Natural killer cell treated with Interleukin-12 subunit alpha and Interleukin-12 subunit beta and Interleukin-15 and Interleukin-18, amount 100 ng/mL, for 72 hours (primary cell): ENCODE measurements at regions not wholly inside any gene's neighbourhood (a gene's known extent, or its start where the extent isn't known, plus 50 kb on each side); places are given as distances from the start of the nearest gene placed in this dataset.

Experiments used
- ATAC-seq, 2 donors: fragments of 150-1000 bp; cut with Tn5 transposase in 1 of 2; sonication (Bioruptor Pico), chemical (Tn5 transposase) in 1 of 2; 2 replicates each; pipeline ENCODE4 v1.10.0; 2021
- DNase-seq: peaks from one replicate; pipeline ENCODE4 v3.0.0; 2022; ENCODE audit warnings: low spot score
- H3K27ac Mint-ChIP-seq, 2 donors: 1 replicate in 1 of 2; 2 replicates in 1 of 2; pipeline ENCODE4 v1.8.0; 2022; ENCODE audit warnings: mixed read lengths in 2 of 2, mild to moderate bottlenecking in 1 of 2, moderate library complexity in 1 of 2
- H3K27me3 Mint-ChIP-seq, 2 donors: 1 replicate in 1 of 2; 2 replicates in 1 of 2; pipeline ENCODE4 v1.8.0; 2022; ENCODE audit warnings: mixed read lengths in 2 of 2
- H3K36me3 Mint-ChIP-seq: one replicate; pipeline ENCODE4 v1.8.0; 2022; ENCODE audit warnings: mixed read lengths
- H3K4me1 Mint-ChIP-seq, 2 donors: 1 replicate in 1 of 2; 2 replicates in 1 of 2; pipeline ENCODE4 v1.8.0; 2022; ENCODE audit warnings: low read depth in 2 of 2, mixed read lengths in 2 of 2, mild to moderate bottlenecking in 1 of 2
- H3K4me3 Mint-ChIP-seq: one replicate; pipeline ENCODE4 v1.8.0; 2022; ENCODE audit warnings: mixed read lengths
- H3K9me3 Mint-ChIP-seq: 2 replicates; pipeline ENCODE4 v1.8.0; 2022; ENCODE audit warnings: mixed read lengths

DNA sequence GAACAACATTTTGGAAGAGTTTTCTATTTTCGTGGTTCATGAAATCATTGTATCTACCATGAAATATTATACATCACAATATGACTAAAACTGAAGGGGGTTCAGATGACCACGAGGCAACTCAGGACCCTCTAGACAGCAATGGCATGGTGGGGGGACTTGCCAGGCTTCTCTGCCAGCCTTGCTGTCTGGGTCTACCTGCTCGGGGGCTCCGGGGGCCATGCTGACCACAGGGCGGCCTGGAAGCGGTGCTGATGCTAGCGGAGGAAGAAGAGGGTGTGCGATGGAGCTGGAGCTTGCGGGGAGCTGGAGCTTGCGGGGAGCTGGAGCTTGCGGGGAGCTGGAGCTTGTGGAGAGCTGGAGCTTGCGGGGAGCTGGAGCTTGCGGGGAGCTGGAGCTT, 89.2 kb upstream of the IRX4 start:
- no peaks in the 10 kb centered on the region for H3K4me1 Mint-ChIP-seq
- no peak overlapping the region for H3K27ac Mint-ChIP-seq
- H3K36me3 Mint-ChIP-seq: no peaks in the 10 kb centered on the region
- DNase-seq (no peak), ATAC-seq (no peak)
- no peaks in the 10 kb centered on the region for H3K9me3 Mint-ChIP-seq
- no peak overlapping the region for H3K4me3 Mint-ChIP-seq
- peaks cover 12 to 15% of the 10 kb centered on the region in 2 donors for H3K27me3 Mint-ChIP-seq

DNA sequence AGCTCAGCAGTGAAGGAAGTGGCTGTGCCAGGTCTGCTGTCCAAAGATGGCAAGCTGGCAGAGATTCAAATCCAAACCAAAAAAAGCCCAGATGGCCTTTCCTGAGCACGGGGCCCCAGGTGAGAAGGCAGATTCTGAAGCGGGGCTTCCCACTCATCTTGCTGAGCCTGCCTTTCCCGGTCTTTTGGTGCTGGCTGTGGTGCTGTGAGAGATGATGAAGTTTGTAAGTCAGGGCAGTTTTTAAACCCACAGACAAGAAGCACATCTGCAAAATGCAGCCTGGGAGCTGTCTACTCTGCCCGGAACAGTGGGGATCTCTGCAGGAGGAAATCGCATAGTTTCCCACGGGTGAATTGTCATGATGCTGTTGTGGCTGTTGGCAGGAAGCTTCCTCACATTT, 85.0 kb upstream of the IRX4 start:
- peaks cover 2 to 3% of the 10 kb centered on the region in 2 donors for H3K27me3 Mint-ChIP-seq
- no peaks in the 10 kb centered on the region for H3K36me3 Mint-ChIP-seq
- H3K4me3 Mint-ChIP-seq: no peak overlapping the region
- no peaks in the 10 kb centered on the region for H3K9me3 Mint-ChIP-seq
- peaks cover 0 to 4% of the 10 kb centered on the region in 2 donors for H3K4me1 Mint-ChIP-seq
- ATAC-seq: no peak
- no peak overlapping the region for H3K27ac Mint-ChIP-seq
- no peak for DNase-seq

DNA sequence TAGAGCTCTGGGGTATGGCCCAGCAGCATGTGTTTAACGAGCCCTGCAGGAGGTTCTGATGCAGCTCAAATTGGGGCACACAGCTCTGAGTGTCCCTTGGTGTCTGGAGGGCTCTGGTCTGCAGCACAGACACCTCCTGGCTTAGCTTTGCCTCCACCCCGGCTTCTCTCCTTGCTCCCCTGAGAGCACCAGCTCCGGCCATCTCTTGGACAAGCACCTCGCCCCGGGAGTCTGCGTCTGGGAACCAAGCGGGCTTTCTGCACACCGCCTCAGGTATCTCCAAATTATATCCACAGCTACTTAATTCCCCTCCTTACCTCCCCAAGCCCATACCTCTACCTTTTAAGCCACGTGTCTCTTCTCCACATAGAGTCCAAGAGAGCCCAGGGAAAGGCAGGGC, 83.7 kb upstream of the IRX4 start:
- H3K36me3 Mint-ChIP-seq: no peaks in the 10 kb centered on the region
- H3K27ac Mint-ChIP-seq: no peak overlapping the region
- no peaks in the 10 kb centered on the region for H3K9me3 Mint-ChIP-seq
- H3K4me3 Mint-ChIP-seq: no peak overlapping the region
- no peak for ATAC-seq
- DNase-seq: no peak
- H3K4me1 Mint-ChIP-seq: peaks cover 2 to 14% of the 10 kb centered on the region in 2 donors
- peaks cover 3 to 13% of the 10 kb centered on the region in 2 donors for H3K27me3 Mint-ChIP-seq

DNA sequence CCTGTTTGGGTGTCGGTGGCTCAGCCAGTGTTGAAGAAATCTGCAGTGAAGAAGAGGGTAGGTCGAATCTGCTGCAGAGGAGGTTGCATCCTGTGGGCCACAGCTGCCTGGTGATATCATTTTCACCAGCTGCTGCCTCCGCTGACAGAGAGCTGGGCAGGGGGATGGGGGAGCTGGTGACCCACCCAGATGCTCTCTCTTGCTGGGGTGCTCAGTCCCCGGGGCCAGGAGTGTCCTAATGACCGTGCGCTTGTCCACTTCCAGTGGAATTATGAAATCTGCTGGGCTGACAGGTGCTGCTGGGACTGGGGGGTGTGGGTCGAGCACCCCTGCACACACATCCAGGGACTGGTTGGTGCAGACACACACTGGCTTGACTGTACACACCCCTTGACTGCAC, 83.2 kb upstream of the IRX4 start:
- no peak for DNase-seq
- Mint-ChIP-seq H3K9me3 (no peaks in the 10 kb centered on the region), H3K36me3 (no peaks in the 10 kb centered on the region), H3K4me1 (peaks cover 2 to 14% of the 10 kb centered on the region in 2 donors), H3K27ac (no peak overlapping the region), H3K27me3 (peaks cover 3 to 13% of the 10 kb centered on the region in 2 donors), H3K4me3 (no peak overlapping the region)
- no peak for ATAC-seq

DNA sequence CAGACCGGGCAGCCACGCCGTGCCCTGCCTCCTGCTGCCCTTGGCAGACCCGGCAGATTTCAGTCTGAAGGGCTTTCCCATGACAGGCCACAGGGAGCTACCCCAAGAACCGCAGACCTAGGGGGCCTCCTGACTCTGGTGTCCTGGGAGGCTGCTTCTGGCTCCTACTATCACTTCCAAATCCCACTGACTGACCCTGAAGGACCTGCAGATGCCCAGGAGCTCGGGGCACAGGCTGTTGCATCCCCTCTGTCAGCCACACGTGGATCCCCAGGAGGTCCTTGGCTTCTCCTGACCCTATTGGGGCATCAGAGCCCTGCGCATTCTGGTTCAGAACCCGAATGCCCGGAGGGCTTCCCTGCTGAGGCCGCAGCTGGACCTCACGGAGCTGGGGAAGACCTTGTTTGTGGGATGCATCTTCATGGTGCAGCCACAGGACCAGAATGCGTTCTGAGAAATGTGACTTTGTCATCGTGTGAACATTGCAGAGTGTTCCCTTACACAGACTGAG, 81.3 kb upstream of the IRX4 start:
- peaks cover 2 to 14% of the 10 kb centered on the region in 2 donors for H3K4me1 Mint-ChIP-seq
- H3K27ac Mint-ChIP-seq: no peak overlapping the region
- DNase-seq (no peak), ATAC-seq (no peak)
- no peak overlapping the region for H3K4me3 Mint-ChIP-seq
- no peaks in the 10 kb centered on the region for H3K36me3 Mint-ChIP-seq
- H3K27me3 Mint-ChIP-seq: peaks cover 3 to 13% of the 10 kb centered on the region in 2 donors
- no peaks in the 10 kb centered on the region for H3K9me3 Mint-ChIP-seq

DNA sequence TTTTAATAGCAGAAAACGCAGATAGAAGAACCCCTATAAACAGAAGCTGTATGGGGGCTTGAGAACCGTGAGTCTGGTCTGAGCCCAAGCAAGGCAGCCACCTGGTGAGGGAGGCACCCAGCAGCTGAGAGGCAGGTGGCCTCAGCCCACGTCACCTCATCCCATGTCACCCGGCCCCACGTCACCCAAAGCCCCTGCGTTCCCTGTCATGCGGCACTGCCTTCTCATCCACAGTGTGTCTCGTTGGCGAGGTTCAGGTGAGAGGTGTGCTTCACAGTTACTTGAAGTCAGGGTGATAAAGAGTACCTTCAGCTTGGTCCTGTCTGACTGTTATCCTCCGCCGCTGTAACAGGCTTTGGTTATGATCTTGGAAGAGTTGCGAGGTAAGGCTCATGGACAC, 80.6 kb upstream of the IRX4 start:
- H3K27me3 Mint-ChIP-seq: peaks cover 3 to 13% of the 10 kb centered on the region in 2 donors
- H3K4me1 Mint-ChIP-seq: peaks cover 2 to 14% of the 10 kb centered on the region in 2 donors
- H3K36me3 Mint-ChIP-seq: no peaks in the 10 kb centered on the region
- H3K4me3 Mint-ChIP-seq: no peak overlapping the region
- DNase-seq (no peak), ATAC-seq (no peak)
- H3K27ac Mint-ChIP-seq: no peak overlapping the region
- H3K9me3 Mint-ChIP-seq: no peaks in the 10 kb centered on the region

DNA sequence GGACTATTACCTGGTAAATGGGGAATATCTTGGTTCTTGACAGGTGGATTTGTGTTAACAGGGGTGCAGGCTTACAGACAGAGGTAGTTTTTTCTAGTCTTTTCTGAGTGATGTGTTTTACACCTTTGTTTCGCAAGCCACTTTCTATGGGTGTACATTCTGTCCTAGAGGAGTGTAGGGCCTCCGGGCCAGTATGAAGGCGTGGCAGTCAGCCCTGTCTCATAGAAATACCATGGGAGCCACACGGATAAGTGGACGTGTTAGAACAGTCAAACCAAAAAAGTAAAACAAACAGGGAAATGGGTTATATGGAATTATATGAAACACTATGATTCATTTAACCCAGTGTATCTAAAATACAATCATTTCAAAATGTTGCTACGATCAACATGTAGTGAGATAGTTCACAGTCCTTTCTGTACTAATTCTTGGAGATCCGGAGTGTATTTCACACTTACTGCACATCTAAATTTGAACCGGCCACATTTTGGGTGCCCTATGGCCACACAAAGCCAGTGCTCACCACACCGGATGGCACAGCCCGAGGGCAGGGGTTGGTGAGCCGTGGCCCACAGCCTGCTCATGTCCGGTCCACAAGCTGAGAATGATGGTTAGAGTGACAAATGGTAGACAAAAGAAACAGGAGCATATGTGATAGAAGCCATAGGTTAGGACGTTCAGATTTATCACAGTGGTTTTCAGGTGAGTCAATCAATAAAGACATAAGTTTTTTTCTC, 80.1 kb upstream of the IRX4 start:
- DNase-seq: no peak
- H3K27me3 Mint-ChIP-seq: peaks cover 3 to 13% of the 10 kb centered on the region in 2 donors
- H3K9me3 Mint-ChIP-seq: no peaks in the 10 kb centered on the region
- H3K4me1 Mint-ChIP-seq: peaks cover 2 to 14% of the 10 kb centered on the region in 2 donors
- ATAC-seq: no peak
- no peaks in the 10 kb centered on the region for H3K36me3 Mint-ChIP-seq
- no peak overlapping the region for H3K27ac Mint-ChIP-seq
- H3K4me3 Mint-ChIP-seq: no peak overlapping the region

DNA sequence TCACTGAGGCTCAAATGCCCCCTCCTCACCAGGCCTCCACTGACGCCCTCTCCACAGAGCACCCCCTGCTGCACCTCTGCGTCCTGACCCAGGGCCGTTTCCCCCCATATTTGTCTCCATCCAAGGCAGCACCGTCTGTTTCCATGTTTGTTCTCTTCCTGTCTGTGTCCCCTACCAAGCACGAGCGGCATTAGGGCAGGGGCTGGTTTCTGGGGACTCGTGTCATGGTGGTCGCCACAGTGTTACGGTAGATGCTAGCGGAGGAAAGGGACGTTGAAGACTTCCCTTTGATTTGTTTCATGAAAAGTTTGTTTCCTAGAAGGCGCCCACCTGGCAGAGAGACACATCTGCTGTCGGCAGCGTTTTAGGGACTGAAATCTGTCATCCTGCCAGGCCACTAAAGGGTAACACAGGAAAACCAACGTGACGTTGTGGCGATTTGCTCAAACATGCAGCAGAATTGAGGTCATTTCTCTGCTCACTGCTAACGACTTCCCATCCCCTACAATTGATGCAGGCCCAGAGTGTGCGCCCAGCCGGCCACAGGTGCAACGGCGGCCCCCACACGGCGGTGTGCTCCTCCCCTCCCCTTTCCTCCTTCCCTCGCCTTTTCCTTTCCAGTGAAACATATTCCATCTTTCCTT, 79.3 kb upstream of the IRX4 start:
- H3K27ac Mint-ChIP-seq: no peak overlapping the region
- ATAC-seq (peak in 1 of 2 donors; percentile 45), DNase-seq (no peak)
- no peaks in the 10 kb centered on the region for H3K36me3 Mint-ChIP-seq
- H3K9me3 Mint-ChIP-seq: no peaks in the 10 kb centered on the region
- H3K4me3 Mint-ChIP-seq: no peak overlapping the region
- peaks cover 3 to 13% of the 10 kb centered on the region in 2 donors for H3K27me3 Mint-ChIP-seq
- H3K4me1 Mint-ChIP-seq: peaks cover 2 to 14% of the 10 kb centered on the region in 2 donors

DNA sequence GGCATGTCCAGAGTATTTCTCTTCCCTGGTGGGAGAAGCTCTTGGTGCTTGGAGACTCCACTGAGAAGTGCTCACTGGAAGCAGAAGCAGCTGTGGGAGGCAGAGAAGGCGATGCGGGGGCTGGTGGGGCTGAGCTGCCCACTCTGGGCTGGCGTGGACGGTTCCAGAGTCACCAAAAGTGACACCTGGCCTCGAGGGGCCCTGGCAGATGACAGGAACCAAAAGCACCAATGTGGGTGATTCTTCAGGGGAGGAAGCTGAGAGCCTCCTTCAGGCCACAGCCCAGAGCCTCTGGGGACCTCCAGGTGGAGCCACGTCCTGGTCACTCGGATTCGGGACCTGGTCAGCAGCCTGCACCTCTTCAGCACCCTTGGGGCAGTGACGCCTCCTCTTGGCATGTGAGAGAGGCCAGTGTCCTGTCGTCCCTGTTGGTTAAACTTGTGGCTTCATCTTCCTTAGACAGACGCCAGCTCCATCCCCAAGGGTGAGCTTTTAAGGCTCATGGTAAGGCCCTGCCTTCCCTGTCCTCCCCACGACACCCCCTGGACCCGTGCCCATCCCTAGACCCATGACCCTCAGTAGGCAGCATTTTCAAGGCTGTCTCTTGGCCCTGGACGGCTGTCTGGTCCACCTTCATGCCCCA, 78.7 kb upstream of the IRX4 start:
- Mint-ChIP-seq H3K9me3 (no peaks in the 10 kb centered on the region), H3K36me3 (no peaks in the 10 kb centered on the region), H3K4me3 (no peak overlapping the region), H3K4me1 (peaks cover 2 to 14% of the 10 kb centered on the region in 2 donors), H3K27me3 (peaks cover 3 to 13% of the 10 kb centered on the region in 2 donors), H3K27ac (no peak overlapping the region)
- ATAC-seq (no peak), DNase-seq (no peak)

DNA sequence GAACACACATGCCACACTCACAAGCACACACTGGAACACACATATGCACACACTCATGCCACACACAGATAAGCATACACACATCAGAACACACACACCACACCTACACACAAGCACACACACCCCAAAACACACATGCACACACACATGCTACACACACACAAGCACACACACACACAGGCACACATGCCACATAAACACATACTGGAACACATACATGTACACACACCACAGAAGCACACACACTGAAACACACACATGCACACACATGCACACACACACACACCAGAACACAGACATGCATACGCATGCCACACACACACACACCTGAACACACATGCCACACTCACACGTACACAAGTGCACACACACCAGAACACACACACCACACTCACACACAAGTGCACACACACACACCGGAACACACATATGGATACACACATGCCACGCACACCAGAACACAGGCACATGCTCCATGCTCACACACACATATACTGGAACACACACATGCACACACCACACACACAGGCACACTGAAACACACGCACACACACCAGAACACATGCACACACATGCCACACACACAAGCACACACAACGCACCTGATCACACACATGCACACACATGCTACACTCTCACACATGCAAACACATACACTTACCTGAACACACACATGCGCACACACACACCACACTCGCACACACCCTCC, 78.0 kb upstream of the IRX4 start:
- H3K27ac Mint-ChIP-seq: no peak overlapping the region
- peaks cover 3 to 13% of the 10 kb centered on the region in 2 donors for H3K27me3 Mint-ChIP-seq
- ATAC-seq (no peak), DNase-seq (no peak)
- H3K4me1 Mint-ChIP-seq: peaks cover 2 to 14% of the 10 kb centered on the region in 2 donors
- H3K4me3 Mint-ChIP-seq: no peak overlapping the region
- H3K36me3 Mint-ChIP-seq: no peaks in the 10 kb centered on the region
- no peaks in the 10 kb centered on the region for H3K9me3 Mint-ChIP-seq

DNA sequence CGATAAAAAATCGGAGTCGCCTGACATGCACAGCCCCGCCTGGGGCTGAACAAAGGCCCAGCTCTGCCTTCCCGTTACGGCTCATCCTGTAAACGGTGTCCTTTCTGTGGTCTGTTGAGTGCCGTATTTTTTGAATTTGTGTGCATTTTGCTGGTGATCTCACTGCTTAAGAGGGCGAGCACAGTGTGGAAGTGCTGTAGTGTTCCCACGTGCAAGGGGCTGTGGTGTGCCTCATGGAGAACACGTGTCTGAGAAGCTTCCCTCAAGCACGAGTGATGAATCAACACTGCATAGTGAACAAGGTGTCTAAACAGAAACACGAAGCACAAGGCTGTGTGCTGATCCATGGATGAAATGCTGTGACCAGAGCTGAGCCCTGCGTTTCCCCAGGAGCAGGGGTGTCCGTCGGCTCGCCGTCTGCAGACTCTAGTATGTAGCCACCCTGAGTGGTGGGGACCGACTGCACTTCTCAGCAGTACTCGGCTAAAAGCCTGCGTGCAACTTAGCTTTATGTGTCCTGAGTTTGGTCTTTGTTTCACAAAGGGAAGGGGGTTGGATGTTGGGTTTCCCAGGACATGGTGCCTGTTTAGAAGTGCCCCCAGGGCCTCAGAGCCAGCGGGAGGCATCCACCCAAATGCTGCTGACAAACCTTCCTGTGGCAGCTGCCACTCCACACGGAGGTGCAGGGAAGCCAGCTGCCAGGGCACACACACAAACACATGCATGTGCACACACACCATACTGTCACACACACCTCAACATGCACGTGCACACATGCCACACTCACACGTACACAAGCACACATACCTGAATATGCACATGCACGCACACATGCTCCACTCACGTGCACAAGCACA, 77.2 kb upstream of the IRX4 start:
- H3K4me3 Mint-ChIP-seq: no peak overlapping the region

DNA sequence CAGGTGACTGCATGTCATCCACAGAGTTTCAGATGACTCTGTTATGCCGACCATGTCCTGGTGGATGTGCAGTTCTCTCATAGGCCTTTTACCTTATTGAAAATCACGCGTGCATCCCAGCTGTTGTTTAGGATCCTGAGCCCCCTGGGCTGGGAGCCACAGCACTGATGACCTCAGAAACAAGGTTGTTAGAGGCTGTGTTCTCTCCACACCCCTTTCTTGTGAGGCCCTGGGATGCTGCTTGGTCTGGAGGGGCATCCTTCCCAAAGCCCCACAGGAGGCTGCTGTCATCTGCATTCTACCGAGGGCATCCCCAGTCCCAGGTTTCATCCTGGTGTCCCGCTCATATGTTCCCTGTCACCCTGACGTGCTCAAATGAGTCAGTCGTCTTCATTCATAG, 76.5 kb upstream of the IRX4 start:
- DNase-seq (no peak), ATAC-seq (no peak)
- Mint-ChIP-seq H3K4me1 (peaks cover 2 to 14% of the 10 kb centered on the region in 2 donors), H3K27me3 (peaks cover 3 to 13% of the 10 kb centered on the region in 2 donors), H3K9me3 (no peaks in the 10 kb centered on the region), H3K27ac (no peak overlapping the region), H3K36me3 (no peaks in the 10 kb centered on the region), H3K4me3 (no peak overlapping the region)

More for the DNA sequence above, 77.2 kb upstream of the IRX4 start:
- DNase-seq (no peak), ATAC-seq (no peak)
- Mint-ChIP-seq H3K27ac (no peak overlapping the region), H3K9me3 (no peaks in the 10 kb centered on the region), H3K36me3 (no peaks in the 10 kb centered on the region), H3K27me3 (peaks cover 3 to 13% of the 10 kb centered on the region in 2 donors), H3K4me1 (peaks cover 2 to 14% of the 10 kb centered on the region in 2 donors)
